ENCODE measurements at regions not wholly inside any gene's neighbourhood (a gene's known extent, or its start where the extent isn't known, plus 50 kb on each side); places are given as distances from the start of the nearest gene placed in this dataset.

DNA sequence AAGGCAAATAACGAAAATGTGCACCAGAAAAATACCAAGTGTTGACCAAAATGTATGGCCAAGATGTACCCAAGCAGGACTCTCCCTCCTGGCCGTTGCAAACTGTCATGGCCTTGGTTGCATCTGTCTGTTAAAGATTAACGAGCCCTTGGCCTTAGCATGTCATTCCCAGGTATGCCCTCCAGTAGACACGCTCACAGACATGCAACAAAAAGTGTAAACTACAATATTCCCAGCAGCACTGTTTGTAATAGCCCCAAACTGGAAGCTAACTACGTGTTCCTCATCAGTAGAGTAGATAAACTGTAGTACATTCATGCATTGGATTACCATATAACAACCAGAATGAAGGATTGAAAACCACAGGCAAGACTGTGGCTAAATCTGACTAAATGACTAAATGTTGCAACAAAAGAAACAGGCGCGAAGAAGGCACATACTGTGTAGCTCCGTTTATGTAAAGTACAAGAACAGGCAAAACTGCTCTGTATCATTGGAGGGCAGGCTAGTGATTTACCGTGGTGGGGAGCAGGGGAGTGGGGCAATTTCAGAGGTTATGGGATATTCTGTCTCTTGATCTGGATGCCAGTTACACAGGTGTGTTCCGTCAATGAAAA is 232.8 kb upstream of the DIO3 start:
- no peak for TF ChIP-seq EZH2 (IDR thresholded peaks at IDR 0.05; ENCODE audit: insufficient read depth, poor library complexity, severe bottlenecking)
- TF ChIP-seq EZH2phosphoT487 (IDR thresholded peaks at IDR 0.05; ENCODE audit: insufficient read depth, low read depth) = no peak
